GM18499 (cell line): ENCODE measurements at regions not wholly inside any gene's neighbourhood (a gene's known extent, or its start where the extent isn't known, plus 50 kb on each side); places are given as distances from the start of the nearest gene placed in this dataset.

Source experiments
- ATAC-seq: cut with Tn5 transposase; IDR thresholded peaks from one replicate; pipeline ENCODE4 v1.9.1; 2021; ENCODE audit warnings: moderate number of reproducible peaks; ENCODE audit not compliant: insufficient read depth, unreplicated experiment

DNA sequence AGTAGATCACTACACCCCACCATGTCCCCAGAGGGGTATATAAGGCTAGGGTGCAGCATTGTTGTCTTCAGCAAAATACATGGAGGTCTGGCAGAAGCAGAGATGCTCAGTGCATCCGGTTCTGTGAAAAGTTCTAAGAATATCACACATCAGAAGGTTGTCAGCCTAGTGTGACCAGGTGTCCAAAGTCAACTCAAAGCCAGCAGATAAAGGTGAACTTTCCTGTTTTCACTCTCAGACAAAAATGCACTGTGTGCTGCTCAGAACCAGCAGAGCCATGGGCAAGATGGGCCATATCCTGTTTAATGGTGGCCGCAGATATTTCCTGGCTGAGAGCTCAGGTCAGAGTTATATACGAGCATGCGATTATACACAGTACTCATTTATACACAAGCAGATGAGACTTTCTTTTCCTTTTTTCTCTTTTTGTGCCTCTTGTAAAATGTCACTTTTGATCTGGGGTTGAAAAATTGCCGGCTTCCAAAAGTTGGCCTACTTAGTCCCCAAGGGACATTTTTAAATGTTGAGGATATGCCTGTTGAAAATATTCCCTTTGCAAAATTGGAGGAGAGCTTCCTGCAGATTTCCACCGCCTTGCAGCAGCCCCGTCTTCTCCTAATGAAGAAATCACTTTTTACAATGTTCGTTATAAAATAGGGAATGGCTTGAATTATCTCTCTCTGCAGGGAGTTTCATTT is 425.6 kb upstream of the SALL1 start:
- no peak for ATAC-seq

DNA sequence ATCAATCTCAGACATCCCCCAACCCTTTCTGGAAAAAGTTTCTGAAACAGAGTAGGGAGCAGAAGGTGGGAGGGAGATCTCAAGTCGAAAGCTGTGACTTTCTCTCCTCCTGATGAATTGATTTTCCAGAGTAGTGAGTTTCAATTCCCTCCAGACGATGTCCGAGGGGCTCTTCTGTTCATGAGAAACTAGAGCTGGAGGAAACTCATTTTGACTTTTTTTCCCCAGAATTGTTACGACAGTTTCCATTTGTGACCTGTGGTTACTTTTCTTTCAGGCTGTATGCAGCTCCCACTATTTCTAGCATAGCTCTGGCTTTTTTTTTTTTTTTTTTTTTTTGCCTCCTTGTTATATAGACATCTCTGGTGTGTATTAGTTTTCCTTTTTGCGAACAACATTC is 422.1 kb upstream of the SALL1 start:
- ATAC-seq: no peak

GRCh38 chr16:51569203-51569931 is 418.3 kb upstream of the SALL1 start:
- ATAC-seq: peak; percentile 37

- no peak for ATAC-seq
Measured at GRCh38 chr16:51567911-51568310, 416.8 kb upstream of the SALL1 start.

DNA sequence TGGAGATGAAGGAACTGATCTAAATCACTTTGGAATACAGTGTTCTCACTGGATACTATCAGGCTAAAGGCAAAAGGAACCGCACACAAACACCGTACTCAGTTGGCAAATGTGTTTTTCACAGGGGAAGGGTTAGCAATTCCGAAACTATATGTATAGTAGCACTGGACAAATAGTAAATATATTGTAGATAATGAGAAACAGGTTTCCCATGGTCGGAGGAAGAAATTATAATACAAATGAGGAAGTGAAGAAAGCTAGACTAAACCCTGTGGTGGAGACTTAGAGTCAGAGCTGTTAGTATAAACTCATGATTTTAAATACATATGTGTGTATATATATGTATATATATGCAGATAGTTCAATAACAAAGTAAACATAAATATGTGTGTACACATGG is 414.1 kb upstream of the SALL1 start:
- ATAC-seq: peak; percentile 71

- ATAC-seq: no peak
Measured at GRCh38 chr16:51562891-51563290, 411.8 kb upstream of the SALL1 start.

GRCh38 chr16:51559901-51560300 is 408.8 kb upstream of the SALL1 start:
- no peak for ATAC-seq

- ATAC-seq: no peak
Measured at GRCh38 chr16:51557670-51558069, 406.6 kb upstream of the SALL1 start.

DNA sequence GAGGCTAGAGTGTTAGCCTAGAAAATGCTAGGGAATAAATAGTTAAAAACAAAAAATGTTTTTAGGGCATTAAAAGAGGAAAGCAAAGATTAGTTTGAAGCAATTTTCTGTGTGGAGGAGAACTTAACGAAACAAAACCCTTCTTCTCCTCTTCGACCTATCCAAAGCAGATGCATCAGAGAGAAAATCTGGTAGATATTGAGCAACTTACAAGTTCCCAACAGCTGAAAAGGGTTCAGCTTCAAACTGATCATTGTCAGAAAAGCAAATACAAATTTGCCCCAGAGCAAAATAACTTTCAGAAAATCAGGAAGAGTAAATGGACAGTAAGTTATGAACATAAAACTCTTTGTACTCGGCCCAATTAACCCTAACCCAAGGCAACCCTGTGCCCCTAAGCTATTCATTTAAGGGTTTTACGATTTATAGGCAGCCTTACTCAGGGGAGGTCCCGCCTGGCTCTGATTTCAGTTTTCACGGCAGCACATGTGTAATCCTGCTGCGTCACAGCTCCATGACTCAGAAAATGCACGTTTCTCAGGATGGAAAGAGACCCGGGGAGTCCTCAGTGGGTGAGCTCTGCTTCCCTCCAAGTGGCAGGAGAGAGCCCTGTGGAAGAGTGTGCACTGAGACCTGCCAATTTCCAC is 405.7 kb upstream of the SALL1 start:
- ATAC-seq: no peak

DNA sequence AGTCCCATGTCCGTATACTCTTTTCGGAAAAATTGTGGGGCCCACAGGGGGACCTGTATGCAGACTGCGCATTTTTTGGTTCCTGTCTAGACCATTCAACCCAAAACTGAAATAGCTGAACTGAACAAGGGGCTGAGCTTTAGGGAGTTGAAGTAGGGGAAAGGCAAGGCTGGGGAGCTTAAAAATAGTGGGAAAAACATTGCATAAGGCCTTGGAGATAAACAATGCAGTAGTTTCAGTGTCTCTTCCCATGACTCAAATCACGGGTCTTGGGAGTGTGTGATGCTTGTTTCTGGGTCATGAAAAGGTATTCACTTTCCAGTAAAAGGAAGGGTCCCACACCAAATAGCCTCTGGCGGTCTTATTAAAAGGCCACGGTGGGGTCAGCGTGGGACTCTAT is 402.8 kb upstream of the SALL1 start:
- ATAC-seq: no peak

- ATAC-seq: no peak
Measured at GRCh38 chr16:51553314-51553713, 402.2 kb upstream of the SALL1 start.

GRCh38 chr16:51550800-51551347 is 399.8 kb upstream of the SALL1 start:
- no peak for ATAC-seq

- ATAC-seq: no peak
Measured at GRCh38 chr16:51549836-51550235, 398.8 kb upstream of the SALL1 start.

GRCh38 chr16:51545951-51546350 is 394.9 kb upstream of the SALL1 start:
- ATAC-seq: no peak

DNA sequence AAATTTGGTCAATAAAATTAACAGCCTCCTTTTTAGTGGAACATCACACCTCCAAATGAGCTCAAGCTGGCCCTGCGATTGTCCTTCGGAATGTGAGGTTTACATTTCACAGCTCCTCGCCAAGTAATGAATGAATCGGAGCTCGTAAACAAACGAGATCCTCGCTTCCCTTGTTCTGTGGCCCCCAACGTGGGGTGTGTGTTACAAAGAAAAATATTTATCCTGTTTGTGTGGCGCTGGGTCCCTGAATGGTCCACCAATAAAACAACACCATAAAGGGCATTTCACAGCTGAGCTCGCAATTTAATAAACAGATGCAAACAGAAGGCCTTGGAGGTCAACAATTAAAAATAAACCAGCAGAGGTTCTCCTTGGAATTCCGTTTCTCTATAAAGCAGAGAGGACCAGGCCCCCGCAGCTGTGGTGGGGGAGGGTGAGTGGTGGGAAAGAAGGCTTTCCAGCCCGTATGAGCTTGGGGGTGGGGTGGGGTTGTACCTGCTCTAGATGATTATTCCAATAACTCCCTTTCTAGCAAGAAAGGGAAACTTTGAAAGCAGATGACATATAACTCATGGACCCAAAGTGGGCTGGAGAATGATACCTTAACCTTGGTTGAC is 393.9 kb upstream of the SALL1 start:
- ATAC-seq: no peak

DNA sequence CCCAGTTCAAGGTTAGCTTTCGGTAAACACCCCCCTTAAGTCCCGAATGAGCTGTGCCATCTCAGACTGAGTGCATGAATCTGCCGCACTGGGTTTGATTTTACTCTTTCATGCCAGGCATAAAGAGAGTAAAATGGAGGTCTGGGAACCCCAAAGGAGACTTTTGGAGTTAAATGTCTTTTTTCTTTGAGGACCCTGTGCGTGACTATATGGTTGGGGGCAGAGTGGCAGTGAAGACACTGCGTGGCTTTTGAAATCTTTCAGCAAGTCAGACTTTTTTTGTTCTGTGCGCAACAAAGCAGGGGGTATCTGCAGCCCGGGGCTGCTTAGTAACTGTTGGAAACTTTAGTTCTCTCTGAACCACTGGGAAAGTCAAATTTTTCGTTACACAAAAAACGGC is 392.9 kb upstream of the SALL1 start:
- ATAC-seq: no peak

GRCh38 chr16:51542981-51543815 is 392.1 kb upstream of the SALL1 start:
- ATAC-seq: no peak

DNA sequence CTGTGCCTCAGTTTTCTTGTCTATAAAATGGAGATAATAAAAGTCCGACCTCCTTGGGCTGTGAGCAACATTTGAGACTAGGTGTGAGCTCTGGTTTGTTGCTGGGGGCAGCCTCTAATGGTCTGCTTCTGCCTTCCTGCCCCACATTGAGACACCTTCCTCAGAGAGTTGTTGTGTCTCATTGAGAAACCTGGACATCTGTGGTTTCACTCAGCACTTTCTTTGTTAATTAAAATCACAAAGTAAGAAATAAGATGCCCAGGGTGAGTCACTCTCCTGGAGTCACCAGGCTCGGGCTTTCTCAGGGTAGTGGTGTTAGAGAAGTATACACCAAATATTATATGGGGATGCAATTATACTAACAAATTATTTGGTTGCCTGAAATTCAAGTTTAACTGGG is 389.2 kb upstream of the SALL1 start:
- no peak for ATAC-seq

DNA sequence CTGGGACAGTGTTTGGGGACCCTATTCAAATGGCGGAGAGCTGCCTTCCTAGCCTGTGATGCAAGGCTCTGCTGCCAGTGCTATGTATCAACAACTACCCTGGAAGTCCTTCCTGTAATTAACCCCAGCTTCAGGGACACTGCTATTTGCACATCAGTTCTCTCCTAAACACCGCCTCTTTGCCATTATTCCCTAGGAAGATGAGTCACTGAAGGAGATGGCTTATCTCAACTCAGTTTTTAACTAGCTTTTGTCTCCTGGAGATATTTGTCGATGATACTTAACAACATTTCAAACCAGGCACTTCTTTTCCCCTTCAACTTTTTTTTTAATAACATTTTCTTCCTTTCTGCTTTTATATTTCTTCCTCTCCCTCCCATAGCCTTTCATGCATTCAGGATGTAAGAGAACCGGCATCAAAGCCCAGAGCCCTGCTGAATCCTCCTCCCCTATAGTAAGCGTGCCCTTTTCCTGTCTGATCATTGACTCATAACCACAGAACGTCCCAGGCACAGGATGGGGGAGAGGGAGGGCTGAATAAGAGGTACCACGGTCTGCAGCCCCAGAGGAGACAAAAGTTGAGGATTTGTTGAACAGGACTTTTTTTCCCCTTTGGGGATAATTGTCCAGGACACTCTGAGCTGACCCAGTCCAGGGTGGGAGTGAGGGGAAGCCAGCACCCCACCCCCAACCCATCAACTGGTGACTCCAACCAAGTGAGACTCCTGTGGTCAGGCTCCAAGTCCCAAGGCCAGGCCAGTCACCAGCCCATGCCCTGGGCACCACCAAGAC is 387.8 kb upstream of the SALL1 start:
- no peak for ATAC-seq
